Kidney capillary endothelial cell (primary cell): ENCODE measurements at regions not wholly inside any gene's neighbourhood (a gene's known extent, or its start where the extent isn't known, plus 50 kb on each side); places are given as distances from the start of the nearest gene placed in this dataset.
"Not testable (repeated sequence)": the region's sequence is repeated elsewhere in the genome, so short reads cannot be mapped to it uniquely, and the experiment has no call there.

ENCODE experiments used
- DNase-seq: peaks from one replicate; pipeline ENCODE4 v3.0.0-alpha.2; 2018; ENCODE audit warnings: low spot score

DNA sequence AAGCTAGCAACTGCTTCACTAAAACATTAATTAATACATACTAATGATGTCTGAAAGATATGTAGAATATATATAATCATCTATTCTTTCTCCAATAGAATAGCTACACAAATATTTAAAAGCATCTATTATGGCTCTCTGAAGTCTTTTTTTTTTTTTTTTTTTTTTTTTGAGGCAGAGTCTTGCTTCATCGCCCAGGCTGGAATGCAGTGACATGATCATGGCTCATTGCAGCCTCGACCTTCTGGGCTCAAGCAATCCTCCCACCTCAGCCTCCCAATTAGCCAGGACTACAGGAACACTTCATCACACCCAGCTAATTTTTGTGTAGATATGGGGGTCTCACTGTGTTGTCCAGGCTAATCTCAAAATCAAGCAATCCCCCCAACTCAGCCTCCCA is 120.4 kb upstream of the KYNU start:
- no peak for DNase-seq

DNA sequence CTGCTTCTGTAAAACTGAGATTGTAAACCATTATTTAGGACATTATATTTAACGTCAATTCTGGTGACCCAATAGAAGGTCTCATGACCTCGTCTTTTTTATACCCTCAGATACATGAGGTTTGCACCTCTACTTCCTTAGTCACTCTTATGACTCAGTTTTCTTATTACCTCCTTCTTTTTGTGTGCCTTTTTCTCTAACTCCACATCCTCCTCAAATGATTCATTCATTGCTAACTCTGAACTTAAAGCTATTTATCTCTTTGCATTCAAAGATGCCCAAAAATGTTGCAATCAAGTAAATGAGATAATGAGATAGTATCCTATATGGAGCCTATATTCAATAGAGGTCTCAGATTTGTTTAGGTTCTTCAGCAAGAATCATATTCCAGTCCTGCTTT is 121.0 kb upstream of the KYNU start:
- no peak for DNase-seq

DNA sequence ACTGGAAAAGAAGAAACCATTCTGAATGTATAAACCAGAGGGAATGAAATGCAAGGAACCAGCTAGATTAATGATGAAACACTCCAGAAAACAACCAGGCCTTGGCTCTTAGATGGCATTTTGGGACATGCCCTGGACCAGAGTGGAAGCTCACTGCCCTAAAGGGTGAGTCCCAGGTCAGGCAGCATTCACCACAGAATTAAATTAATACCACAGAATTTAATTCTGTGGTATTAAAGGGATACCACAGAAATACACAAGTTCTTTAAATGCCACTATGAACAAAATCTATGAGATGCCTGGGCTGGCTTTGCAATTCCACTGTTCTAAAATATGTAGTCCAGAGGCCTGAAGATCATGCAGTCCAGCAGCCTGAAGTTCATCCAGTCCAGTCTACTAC is 122.3 kb upstream of the KYNU start:
- no peak for DNase-seq

- peak; percentile 16 for DNase-seq
These were observed 123.3 kb upstream of the KYNU start for GRCh38 chr2:142754182-142754581.

DNA sequence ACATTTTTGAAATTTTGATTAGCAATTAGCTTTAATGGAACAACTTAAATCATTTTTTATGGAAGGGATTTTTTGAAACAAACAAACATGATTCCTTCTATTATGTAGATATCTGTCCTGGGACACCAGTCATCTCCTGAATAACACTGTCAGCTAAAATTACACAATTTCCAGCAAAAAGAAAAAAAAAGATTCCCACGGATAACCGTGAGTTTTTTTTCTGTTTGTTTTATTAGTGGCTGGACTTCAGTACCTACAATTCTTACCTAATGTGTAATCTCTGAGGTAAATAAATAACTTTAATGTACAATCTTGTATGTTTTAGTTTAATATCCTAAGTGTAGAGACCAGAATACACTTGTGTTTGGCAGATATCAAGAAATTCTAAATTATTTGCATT is 126.6 kb upstream of the KYNU start:
- DNase-seq = no peak

DNA sequence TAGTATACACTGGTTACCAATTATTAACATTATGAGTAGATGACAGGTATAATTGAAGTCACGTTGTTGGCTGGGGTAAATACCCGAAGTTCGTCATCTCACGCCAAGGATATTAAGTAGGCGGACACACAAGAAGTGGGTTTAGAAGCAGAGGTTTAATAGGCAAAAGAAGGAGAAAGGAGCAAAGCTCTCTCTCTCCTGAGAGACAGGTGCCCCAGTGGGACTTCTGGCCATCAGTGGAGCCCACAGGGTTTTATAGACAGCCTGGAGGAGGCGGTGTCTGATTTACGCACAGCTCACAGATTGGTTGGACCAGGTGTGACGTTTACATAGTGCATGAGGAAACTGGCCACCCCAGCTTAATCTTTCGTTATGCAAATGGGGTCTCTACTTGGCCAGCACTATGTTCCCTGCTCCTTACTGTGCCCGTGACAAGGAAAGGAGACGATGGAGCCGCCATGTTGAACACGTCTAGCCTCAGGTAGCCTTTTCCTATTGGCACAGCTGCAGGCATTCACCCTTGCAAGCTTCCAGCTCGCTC is 128.8 kb upstream of the KYNU start:
- no peak for DNase-seq

GRCh38 chr2:142745691-142746090 is 131.8 kb upstream of the KYNU start:
- no peak for DNase-seq

DNA sequence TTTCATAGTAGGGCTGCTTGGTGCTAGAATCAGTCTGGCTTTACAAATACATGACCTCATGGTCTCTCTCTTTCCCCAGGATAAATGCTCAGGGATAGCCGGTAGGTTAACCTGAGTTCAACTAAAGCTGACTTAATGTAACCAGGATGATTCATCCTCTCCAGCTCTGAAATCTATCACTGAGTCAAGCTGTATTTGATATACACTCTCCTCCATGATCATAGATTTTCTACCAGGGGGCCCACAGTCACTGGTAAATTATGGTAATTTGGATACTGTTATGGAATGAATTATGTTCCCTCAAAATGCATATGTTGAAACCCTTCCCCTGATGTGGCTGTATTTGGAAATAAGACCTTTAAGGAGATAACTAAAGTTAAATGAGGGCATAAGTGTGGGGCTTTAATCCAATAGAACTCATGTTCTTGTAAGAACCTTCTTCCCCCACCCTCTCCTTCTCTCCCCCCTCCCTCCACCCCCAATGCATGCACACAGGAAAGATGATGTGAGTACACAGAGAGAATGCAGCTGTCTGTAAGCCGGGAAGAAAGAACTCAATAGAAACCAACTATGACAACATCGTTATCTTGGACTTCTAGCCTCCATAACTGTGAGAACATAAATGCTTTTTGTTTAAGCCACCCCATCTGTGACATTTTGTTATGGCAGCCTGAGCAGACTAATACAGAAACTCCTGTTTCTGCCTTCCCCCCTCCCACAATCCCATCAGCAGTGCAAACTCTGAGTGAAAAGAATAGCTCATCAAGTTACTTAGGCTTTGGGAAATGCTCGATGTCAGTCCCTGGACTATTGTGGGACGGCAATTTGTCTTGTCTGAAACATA is 134.9 kb upstream of the KYNU start:
- DNase-seq = no peak

- DNase-seq = no peak
These were observed 135.6 kb upstream of the KYNU start for GRCh38 chr2:142741764-142742269.

DNA sequence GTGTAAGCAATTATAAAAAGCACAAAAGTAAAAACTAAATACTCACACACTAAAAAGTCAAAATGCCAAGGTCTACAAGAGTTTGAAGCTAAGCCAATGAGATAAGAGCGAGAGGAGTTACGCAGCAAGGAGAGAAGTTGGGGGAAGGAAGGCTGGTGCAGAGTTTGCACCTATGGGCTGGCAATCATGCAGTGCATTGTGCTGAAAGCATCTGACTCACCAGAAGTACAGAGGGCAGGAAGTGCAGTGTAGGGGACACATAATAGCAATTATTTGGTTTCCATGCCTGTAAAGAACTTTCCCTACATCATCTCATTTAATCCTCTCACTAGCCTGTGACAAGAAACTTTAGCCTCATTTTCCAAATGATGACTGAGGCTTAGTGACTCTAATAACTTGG is 142.7 kb upstream of the KYNU start:
- peak; percentile 43 for DNase-seq

GRCh38 chr2:142734231-142734630 is 143.2 kb upstream of the KYNU start:
- no peak for DNase-seq

DNA sequence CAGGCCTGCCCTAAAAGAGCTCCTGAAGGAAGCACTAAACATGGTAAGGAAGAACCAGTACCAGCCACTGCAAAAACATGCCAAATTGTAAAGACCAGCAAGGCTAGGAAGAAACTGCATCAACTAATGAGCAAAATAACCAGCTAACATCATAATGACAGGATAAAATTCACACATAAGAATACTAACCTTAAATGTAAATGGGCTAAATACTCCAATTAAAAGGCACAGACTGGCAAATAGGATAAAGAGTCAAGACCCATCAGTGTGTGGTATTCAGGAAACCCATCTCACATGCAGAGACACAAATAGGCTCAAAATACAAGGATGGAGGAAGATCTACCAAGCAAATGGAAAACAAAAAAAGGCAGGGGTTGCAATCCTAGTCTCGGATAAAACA is 147.7 kb upstream of the KYNU start:
- not testable (repeated sequence) for DNase-seq

GRCh38 chr2:142727821-142728478 is 149.5 kb upstream of the KYNU start:
- not testable (repeated sequence) for DNase-seq

- DNase-seq = no peak
These were observed 152.1 kb upstream of the KYNU start for GRCh38 chr2:142725386-142725785.

- no peak for DNase-seq
These were observed 152.6 kb upstream of the KYNU start for GRCh38 chr2:142724713-142725349.

- DNase-seq = no peak
These were observed 153.3 kb upstream of the KYNU start for GRCh38 chr2:142724186-142724585.

DNA sequence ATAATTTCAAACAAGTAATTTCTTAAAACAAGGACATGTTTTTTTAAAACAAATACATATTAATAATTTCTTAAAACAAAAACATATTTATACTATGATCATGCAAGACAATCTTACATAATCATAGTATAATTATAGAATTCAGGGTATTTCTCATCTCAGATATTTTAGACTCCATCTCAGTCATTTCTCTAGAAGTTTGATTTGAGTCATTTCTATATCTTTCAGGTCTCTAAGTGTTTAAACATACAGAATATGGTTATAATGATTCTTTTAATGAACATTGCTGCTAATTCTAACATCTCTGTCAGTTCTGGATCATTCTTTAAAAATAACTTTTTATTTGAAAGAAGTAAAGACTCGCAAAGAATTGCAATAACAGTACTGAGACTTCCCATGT is 154.2 kb upstream of the KYNU start:
- no peak for DNase-seq

DNA sequence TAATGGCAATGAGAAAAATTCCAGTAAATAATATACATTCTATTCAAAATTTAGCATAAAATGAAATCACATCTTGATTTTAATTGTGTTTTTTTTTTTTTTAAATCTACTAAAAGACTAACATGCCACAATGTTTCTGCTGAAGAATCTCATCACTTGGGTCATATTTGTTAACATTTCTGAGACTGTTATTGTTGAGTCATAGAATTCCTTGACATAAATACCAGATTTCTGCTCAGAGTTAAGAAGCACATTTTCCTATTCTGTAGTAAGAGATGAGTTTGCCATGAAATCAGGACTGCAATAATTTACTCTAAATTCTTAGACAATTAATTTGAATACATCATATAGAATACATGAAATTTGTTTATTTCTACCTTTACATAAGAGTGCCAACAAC is 154.9 kb upstream of the KYNU start:
- no peak for DNase-seq

DNA sequence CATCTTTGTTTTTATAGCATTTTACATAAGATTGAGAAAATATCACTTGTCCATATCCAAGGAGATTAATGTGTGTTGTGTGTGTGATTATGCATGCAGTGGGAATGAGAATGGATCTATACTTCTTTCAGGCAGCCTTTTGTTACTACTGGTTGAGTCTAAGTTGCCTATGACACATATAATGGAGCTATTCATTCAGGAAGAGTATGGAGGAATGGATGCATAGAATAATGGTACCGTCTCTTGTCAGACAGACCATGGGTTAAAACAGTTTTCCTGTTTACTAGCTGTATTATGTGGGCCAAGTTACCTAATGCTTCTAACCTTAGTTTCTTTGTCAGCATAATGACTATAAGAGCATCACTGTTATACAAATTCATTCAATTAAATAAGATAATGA is 155.4 kb upstream of the KYNU start:
- DNase-seq = no peak

DNA sequence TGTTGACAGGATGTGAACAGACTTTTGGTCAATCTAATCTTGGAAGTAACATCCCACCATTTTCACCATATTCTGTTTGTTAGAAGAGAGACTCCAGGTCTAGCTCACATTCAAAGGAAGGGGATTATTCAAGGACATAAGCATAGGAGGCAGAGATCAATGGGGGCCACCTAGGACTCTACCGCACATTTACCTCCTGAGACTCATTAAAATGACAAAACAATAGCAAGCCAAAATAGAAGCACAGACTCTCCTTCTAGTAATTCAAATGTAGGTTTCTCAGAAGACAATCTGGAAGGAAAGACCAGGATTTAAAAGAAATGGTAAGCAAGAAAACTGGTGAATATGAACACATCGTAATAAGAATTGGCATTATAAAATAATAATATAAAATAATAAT is 156.4 kb upstream of the KYNU start:
- no peak for DNase-seq

DNA sequence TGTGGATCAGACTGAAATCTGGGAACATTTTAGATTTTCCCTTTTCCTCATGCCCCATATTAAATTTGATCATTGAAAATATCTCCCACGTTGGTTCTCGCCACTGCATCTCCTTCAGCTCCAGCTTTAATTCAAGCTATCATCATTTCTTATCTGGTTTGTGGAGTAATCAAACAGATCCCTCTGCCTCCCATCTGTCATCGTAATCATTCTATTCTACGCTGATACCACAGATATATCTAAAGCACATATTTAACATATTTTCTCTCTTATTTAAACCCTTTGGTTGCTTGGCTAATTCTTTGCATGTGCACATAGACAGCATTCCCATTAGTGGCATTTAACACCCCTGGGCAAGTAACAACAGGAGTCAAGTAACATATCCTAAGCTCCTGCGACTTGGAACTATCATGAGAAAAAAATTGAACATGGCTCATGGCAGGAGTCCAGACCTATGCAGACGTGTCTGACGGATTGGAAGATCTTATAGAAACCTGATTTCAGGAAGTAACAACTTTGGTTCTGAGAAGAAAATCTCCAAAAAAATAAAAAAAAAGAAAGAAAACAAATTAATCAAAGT is 158.8 kb upstream of the KYNU start:
- DNase-seq = no peak

DNA sequence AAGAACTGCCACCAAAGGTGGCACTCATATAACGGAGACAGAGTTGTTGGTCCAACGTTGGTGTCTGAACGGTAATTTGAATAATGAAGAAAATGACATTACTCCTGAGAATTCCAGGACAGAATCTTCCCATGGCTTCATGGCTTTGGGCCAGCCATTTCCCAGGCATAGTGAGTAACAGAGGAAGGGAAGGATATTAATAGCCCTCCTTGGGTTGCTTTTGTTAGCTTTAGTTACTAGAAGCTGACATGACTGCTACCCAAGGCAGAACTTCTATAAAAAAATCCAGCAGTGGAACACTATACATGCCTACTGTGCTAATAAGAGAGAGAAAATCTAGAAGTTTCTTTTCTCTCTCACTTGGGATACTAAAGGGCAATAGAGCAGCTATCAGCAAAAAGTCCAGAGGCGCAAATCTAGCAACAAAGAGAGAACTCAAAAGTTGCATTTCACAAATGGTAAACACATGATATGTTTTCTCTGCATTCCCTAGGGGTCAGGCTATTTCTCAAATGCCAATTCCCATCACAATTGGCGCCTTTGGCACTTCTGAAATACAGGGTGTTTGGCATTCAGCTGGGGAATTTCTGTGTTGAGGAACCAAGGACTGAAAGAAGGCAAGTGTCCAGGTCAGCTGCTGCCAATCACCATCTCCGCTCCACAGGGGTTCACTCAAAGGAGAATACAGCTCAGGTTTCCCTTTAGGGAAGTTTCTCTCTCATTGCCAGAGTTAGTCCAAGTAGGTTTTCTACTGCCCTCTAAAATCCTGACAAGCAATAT is 160.8 kb upstream of the KYNU start:
- peak; percentile 68 for DNase-seq
